HG02885 (cell line): ENCODE measurements at regions not wholly inside any gene's neighbourhood (a gene's known extent, or its start where the extent isn't known, plus 50 kb on each side); places are given as distances from the start of the nearest gene placed in this dataset.

Experiments
- ATAC-seq: cut with Tn5 transposase; IDR thresholded peaks from one replicate; pipeline ENCODE4 v1.9.1; 2021; ENCODE audit warnings: mild to moderate bottlenecking; ENCODE audit not compliant: unreplicated experiment, poor library complexity

GRCh38 chr20:40463171-40463570 lies 225.9 kb downstream of the MAFB start:
- no peak for ATAC-seq

GRCh38 chr20:40462566-40462965 lies 226.5 kb downstream of the MAFB start:
- no peak for ATAC-seq

GRCh38 chr20:40459299-40459698 lies 229.7 kb downstream of the MAFB start:
- ATAC-seq, result no peak

- no peak for ATAC-seq
Measured at GRCh38 chr20:40457404-40457803, 231.6 kb downstream of the MAFB start.

- no peak for ATAC-seq
Measured at GRCh38 chr20:40452758-40453157, 236.3 kb downstream of the MAFB start.

- no peak for ATAC-seq
Measured at GRCh38 chr20:40451552-40451951, 237.5 kb downstream of the MAFB start.

GRCh38 chr20:40449974-40450616 lies 238.9 kb downstream of the MAFB start:
- ATAC-seq, result no peak

GRCh38 chr20:40449144-40449690 lies 239.8 kb downstream of the MAFB start:
- ATAC-seq, result no peak

- no peak for ATAC-seq
Measured at GRCh38 chr20:40446888-40447287, 242.1 kb downstream of the MAFB start.

- no peak for ATAC-seq
Measured at GRCh38 chr20:40444516-40444915, 244.5 kb downstream of the MAFB start.

- ATAC-seq, result no peak
Measured at GRCh38 chr20:40443753-40444152, 245.3 kb downstream of the MAFB start.

- ATAC-seq, result no peak
Measured at GRCh38 chr20:40442181-40442963, 246.7 kb downstream of the MAFB start.

- ATAC-seq, result no peak
Measured at GRCh38 chr20:40441771-40442170, 247.3 kb downstream of the MAFB start.

GRCh38 chr20:40438161-40438830 lies 250.7 kb downstream of the MAFB start:
- no peak for ATAC-seq

- ATAC-seq, result no peak
Measured at GRCh38 chr20:40436011-40436410, 253.0 kb downstream of the MAFB start.

- no peak for ATAC-seq
Measured at GRCh38 chr20:40435146-40435895, 253.7 kb downstream of the MAFB start.

GRCh38 chr20:40434122-40434521 lies 254.9 kb downstream of the MAFB start:
- ATAC-seq, result no peak

GRCh38 chr20:40433341-40433861 lies 255.6 kb downstream of the MAFB start:
- ATAC-seq, result no peak

GRCh38 chr20:40431611-40432010 lies 257.4 kb downstream of the MAFB start:
- ATAC-seq, result no peak

- no peak for ATAC-seq
Measured at GRCh38 chr20:40431112-40431511, 257.9 kb downstream of the MAFB start.
